ENCODE measurements at regions not wholly inside any gene's neighbourhood (a gene's known extent, or its start where the extent isn't known, plus 50 kb on each side); places are given as distances from the start of the nearest gene placed in this dataset.

- Histone ChIP-seq H3K4ac (ENCODE audit: low read depth in 1 of 2, low read length in 2 of 2) (no peak overlapping the region), H4K91ac (ENCODE audit: low read length) (no peak overlapping the region), H3K79me1 (replicated peaks; ENCODE audit: low read length, poor library complexity, severe bottlenecking) (no peaks in the 10 kb centered on the region), H3K27ac (ENCODE audit: low read length, poor library complexity, severe bottlenecking) (no peak overlapping the region), H3K4me3 (ENCODE audit: insufficient read depth in 1 of 2, low read depth in 1 of 2, low read length in 2 of 2) (no peak overlapping the region), H3K36me3 (ENCODE audit: control insufficient read depth in 1 of 2, insufficient read depth in 2 of 2, low read depth in 1 of 2, low read length in 2 of 2) (no peaks in the 10 kb centered on the region), H2BK5ac (ENCODE audit: low read depth, low read length, poor library complexity, severe bottlenecking) (no peak overlapping the region), H2AK5ac (ENCODE audit: low read length, severe bottlenecking) (no peak overlapping the region), H2BK120ac (ENCODE audit: low read depth, low read length) (no peak overlapping the region), H2AFZ (ENCODE audit: low read depth, low read length) (no peak overlapping the region), H4K8ac (ENCODE audit: low read length) (no peak overlapping the region), H3K9ac (ENCODE audit: low read length) (no peak overlapping the region), H3K4me2 (ENCODE audit: low read length, poor library complexity, severe bottlenecking) (no peak overlapping the region), H3K23ac (ENCODE audit: low read length in 2 of 2) (no peak overlapping the region), H3K27me3 (ENCODE audit: control insufficient read depth in 1 of 2, insufficient read depth in 1 of 2, low read length in 2 of 2) (no peaks in the 10 kb centered on the region), H3K9me3 (ENCODE audit: control insufficient read depth, low read length) (peaks cover 20% of the 10 kb centered on the region), H3K4me1 (ENCODE audit: control insufficient read depth, insufficient read depth, low read depth, low read length) (no peaks in the 10 kb centered on the region), H3K18ac (ENCODE audit: low read depth in 1 of 2, low read length in 2 of 2) (no peak overlapping the region), H3K14ac (ENCODE audit: low read length in 2 of 2) (no peak overlapping the region), H2BK15ac (ENCODE audit: low read depth, poor library complexity, severe bottlenecking) (no peak overlapping the region), H2BK12ac (ENCODE audit: low read length in 2 of 2) (no peak overlapping the region)
- DNase-seq, result no peak
- WGBS, result 29% methylated on average over 2 of the region's 3 CpGs
These were observed 244.7 kb downstream of the CBLN4 start for GRCh38 chr20:55760586-55760985.

- WGBS, result 100% methylated on average over 1 of the region's 3 CpGs
These were observed 249.5 kb downstream of the CBLN4 start for GRCh38 chr20:55755861-55756260.

GRCh38 chr20:55755411-55755810 lies 249.9 kb downstream of the CBLN4 start:
- no peaks in the 10 kb centered on the region for H3K36me3 ChIP-seq (ENCODE audit: control insufficient read depth in 1 of 2, insufficient read depth in 2 of 2, low read depth in 1 of 2, low read length in 2 of 2)
- no peak overlapping the region for H3K4ac ChIP-seq (ENCODE audit: low read depth in 1 of 2, low read length in 2 of 2)
- H3K4me2 ChIP-seq (ENCODE audit: low read length, poor library complexity, severe bottlenecking), result no peak overlapping the region
- H3K27ac ChIP-seq (ENCODE audit: low read length, poor library complexity, severe bottlenecking), result no peak overlapping the region
- no peaks in the 10 kb centered on the region for H3K27me3 ChIP-seq (ENCODE audit: control insufficient read depth in 1 of 2, insufficient read depth in 1 of 2, low read length in 2 of 2)
- WGBS, result 75% methylated on average over 4 of the region's 5 CpGs
- H4K8ac ChIP-seq (ENCODE audit: low read length), result no peak overlapping the region
- H2BK120ac ChIP-seq (ENCODE audit: low read depth, low read length), result no peak overlapping the region
- H4K91ac ChIP-seq (ENCODE audit: low read length), result no peak overlapping the region
- no peak overlapping the region for H3K14ac ChIP-seq (ENCODE audit: low read length in 2 of 2)
- no peak overlapping the region for H2BK12ac ChIP-seq (ENCODE audit: low read length in 2 of 2)
- H3K23ac ChIP-seq (ENCODE audit: low read length in 2 of 2), result no peak overlapping the region
- H2BK15ac ChIP-seq (ENCODE audit: low read depth, poor library complexity, severe bottlenecking), result no peak overlapping the region
- no peak overlapping the region for H2BK5ac ChIP-seq (ENCODE audit: low read depth, low read length, poor library complexity, severe bottlenecking)
- no peaks in the 10 kb centered on the region for H3K9me3 ChIP-seq (ENCODE audit: control insufficient read depth, low read length)
- no peak overlapping the region for H3K18ac ChIP-seq (ENCODE audit: low read depth in 1 of 2, low read length in 2 of 2)
- no peak overlapping the region for H2AK5ac ChIP-seq (ENCODE audit: low read length, severe bottlenecking)
- H3K4me1 ChIP-seq (ENCODE audit: control insufficient read depth, insufficient read depth, low read depth, low read length), result no peaks in the 10 kb centered on the region
- no peak overlapping the region for H2AFZ ChIP-seq (ENCODE audit: low read depth, low read length)
- H3K4me3 ChIP-seq (ENCODE audit: insufficient read depth in 1 of 2, low read depth in 1 of 2, low read length in 2 of 2), result no peak overlapping the region
- no peaks in the 10 kb centered on the region for H3K79me1 ChIP-seq (replicated peaks; ENCODE audit: low read length, poor library complexity, severe bottlenecking)
- no peak for DNase-seq
- H3K9ac ChIP-seq (ENCODE audit: low read length), result no peak overlapping the region

More at GRCh38 chr20:55755861-55756260, 249.5 kb downstream of the CBLN4 start:
- DNase-seq, result no peak
- no peak overlapping the region for H2BK12ac ChIP-seq (ENCODE audit: low read length in 2 of 2)
- no peak overlapping the region for H3K18ac ChIP-seq (ENCODE audit: low read depth in 1 of 2, low read length in 2 of 2)
- no peak overlapping the region for H4K91ac ChIP-seq (ENCODE audit: low read length)
- no peaks in the 10 kb centered on the region for H3K9me3 ChIP-seq (ENCODE audit: control insufficient read depth, low read length)
- H3K79me1 ChIP-seq (replicated peaks; ENCODE audit: low read length, poor library complexity, severe bottlenecking), result no peaks in the 10 kb centered on the region
- H3K4ac ChIP-seq (ENCODE audit: low read depth in 1 of 2, low read length in 2 of 2), result no peak overlapping the region
- H3K23ac ChIP-seq (ENCODE audit: low read length in 2 of 2), result no peak overlapping the region
- no peak overlapping the region for H2BK5ac ChIP-seq (ENCODE audit: low read depth, low read length, poor library complexity, severe bottlenecking)
- H2BK120ac ChIP-seq (ENCODE audit: low read depth, low read length), result no peak overlapping the region
- no peak overlapping the region for H3K14ac ChIP-seq (ENCODE audit: low read length in 2 of 2)
- no peak overlapping the region for H3K4me2 ChIP-seq (ENCODE audit: low read length, poor library complexity, severe bottlenecking)
- H4K8ac ChIP-seq (ENCODE audit: low read length), result no peak overlapping the region
- H3K27me3 ChIP-seq (ENCODE audit: control insufficient read depth in 1 of 2, insufficient read depth in 1 of 2, low read length in 2 of 2), result no peaks in the 10 kb centered on the region
- H3K4me3 ChIP-seq (ENCODE audit: insufficient read depth in 1 of 2, low read depth in 1 of 2, low read length in 2 of 2), result no peak overlapping the region
- H2AFZ ChIP-seq (ENCODE audit: low read depth, low read length), result no peak overlapping the region
- H3K27ac ChIP-seq (ENCODE audit: low read length, poor library complexity, severe bottlenecking), result no peak overlapping the region
- H3K36me3 ChIP-seq (ENCODE audit: control insufficient read depth in 1 of 2, insufficient read depth in 2 of 2, low read depth in 1 of 2, low read length in 2 of 2), result no peaks in the 10 kb centered on the region
- H2BK15ac ChIP-seq (ENCODE audit: low read depth, poor library complexity, severe bottlenecking), result no peak overlapping the region
- no peak overlapping the region for H2AK5ac ChIP-seq (ENCODE audit: low read length, severe bottlenecking)
- H3K4me1 ChIP-seq (ENCODE audit: control insufficient read depth, insufficient read depth, low read depth, low read length), result no peaks in the 10 kb centered on the region
- H3K9ac ChIP-seq (ENCODE audit: low read length), result no peak overlapping the region

DNA sequence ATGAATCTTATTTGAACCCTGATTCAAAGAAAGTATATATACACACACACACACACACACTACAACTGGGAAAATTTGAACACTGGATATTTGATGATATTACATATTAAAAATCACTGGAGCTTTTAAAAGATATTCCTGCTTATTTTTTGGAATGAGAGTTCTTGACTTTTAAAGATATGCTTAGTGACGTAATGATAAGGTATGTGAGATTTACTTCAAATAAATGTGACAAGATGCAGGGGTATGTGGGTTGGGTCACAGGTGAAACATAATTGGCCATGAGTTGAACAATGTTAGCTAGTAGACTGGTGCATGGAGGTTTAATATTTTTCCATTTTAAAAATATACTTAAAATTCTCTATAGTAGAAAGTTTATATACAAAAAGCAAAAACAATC lies 258.6 kb downstream of the CBLN4 start:
- Histone ChIP-seq H3K79me1 (replicated peaks; ENCODE audit: low read length, poor library complexity, severe bottlenecking) (no peaks in the 10 kb centered on the region), H4K91ac (ENCODE audit: low read length) (no peak overlapping the region), H3K4me2 (ENCODE audit: low read length, poor library complexity, severe bottlenecking) (no peak overlapping the region), H3K14ac (ENCODE audit: low read length in 2 of 2) (no peak overlapping the region), H3K18ac (ENCODE audit: low read depth in 1 of 2, low read length in 2 of 2) (no peak overlapping the region), H4K8ac (ENCODE audit: low read length) (no peak overlapping the region), H3K36me3 (ENCODE audit: control insufficient read depth in 1 of 2, insufficient read depth in 2 of 2, low read depth in 1 of 2, low read length in 2 of 2) (no peaks in the 10 kb centered on the region), H3K27me3 (ENCODE audit: control insufficient read depth in 1 of 2, insufficient read depth in 1 of 2, low read length in 2 of 2) (no peaks in the 10 kb centered on the region), H2AFZ (ENCODE audit: low read depth, low read length) (no peak overlapping the region), H2BK120ac (ENCODE audit: low read depth, low read length) (no peak overlapping the region), H2BK12ac (ENCODE audit: low read length in 2 of 2) (no peak overlapping the region), H3K27ac (ENCODE audit: low read length, poor library complexity, severe bottlenecking) (no peak overlapping the region), H2BK5ac (ENCODE audit: low read depth, low read length, poor library complexity, severe bottlenecking) (no peak overlapping the region), H3K9me3 (ENCODE audit: control insufficient read depth, low read length) (peaks cover 11% of the 10 kb centered on the region), H2AK5ac (ENCODE audit: low read length, severe bottlenecking) (no peak overlapping the region), H3K4me3 (ENCODE audit: insufficient read depth in 1 of 2, low read depth in 1 of 2, low read length in 2 of 2) (no peak overlapping the region), H3K4ac (ENCODE audit: low read depth in 1 of 2, low read length in 2 of 2) (no peak overlapping the region), H3K4me1 (ENCODE audit: control insufficient read depth, insufficient read depth, low read depth, low read length) (no peaks in the 10 kb centered on the region), H2BK15ac (ENCODE audit: low read depth, poor library complexity, severe bottlenecking) (no peak overlapping the region), H3K23ac (ENCODE audit: low read length in 2 of 2) (no peak overlapping the region), H3K9ac (ENCODE audit: low read length) (no peak overlapping the region)
- DNase-seq, result no peak
- 87% methylated on average over 1 of the region's 1 CpG for WGBS

All from mesenchymal stem cell (in vitro differentiated cells and primary cell).